SW480 (cell line): ENCODE measurements at regions not wholly inside any gene's neighbourhood (a gene's known extent, or its start where the extent isn't known, plus 50 kb on each side); places are given as distances from the start of the nearest gene placed in this dataset.
"Not testable (repeated sequence)": the region's sequence is repeated elsewhere in the genome, so short reads cannot be mapped to it uniquely, and the experiment has no call there.

Experiments
- DNase-seq: peaks from one replicate; pipeline ENCODE4 v3.0.0-alpha.2; 2016; ENCODE audit warnings: low spot score

DNA sequence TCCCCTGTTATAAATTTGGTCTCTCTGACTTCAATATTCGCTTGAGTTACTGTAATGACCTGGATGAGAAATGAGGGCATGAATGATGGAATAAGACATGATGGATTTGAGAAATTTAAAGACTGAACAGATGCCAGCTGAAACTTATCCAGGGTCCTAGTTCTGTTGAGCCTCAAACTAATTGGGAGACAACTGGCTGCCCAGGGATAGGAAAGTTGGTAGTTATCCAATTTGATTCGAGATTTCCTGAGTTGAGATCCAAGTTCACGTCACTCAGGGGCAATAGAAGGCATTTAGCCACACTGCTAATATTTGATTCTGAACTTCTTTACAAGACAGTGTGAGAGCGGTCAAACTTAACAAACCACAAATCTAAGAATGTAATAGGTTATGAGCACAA, 159.0 kb upstream of the CXCL13 start:
- no peak for DNase-seq

DNA sequence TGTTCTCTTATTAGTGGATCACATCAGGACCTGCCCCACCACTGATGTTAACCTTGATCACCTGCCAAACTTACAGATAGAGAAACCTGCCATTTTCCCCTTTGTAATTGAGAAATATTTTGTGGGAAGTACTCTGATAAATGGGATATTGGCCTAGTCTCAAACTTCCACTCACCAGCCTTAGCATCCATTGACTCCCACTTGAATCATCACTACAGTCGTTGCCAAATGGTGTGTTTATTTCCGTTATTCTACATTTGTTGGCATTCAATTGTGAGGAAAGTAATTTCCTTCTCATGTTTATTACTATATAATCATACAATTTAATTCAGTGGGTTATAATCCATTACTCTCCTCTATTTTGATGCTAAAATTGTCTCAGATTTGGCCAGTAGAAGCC, 156.4 kb upstream of the CXCL13 start:
- no peak for DNase-seq

DNA sequence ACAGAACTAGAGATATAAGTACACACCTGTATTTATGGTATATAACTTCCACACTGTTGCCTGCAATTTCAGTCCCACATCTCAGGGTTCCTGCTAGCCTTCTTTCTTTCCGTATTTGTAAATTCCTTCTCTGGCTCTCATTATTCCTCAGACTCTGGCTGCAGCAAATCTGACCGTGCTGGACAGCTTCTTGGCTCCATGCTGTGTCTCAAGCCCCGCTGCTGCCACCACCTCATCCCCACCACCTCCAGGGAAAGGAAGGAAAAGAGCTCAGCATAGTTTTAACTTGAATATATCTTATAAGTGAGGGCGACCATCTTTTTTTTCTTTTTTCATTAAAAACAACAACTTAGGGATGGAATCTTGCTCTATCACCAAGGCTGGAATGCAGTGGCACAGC, 155.6 kb upstream of the CXCL13 start:
- no peak for DNase-seq

DNA sequence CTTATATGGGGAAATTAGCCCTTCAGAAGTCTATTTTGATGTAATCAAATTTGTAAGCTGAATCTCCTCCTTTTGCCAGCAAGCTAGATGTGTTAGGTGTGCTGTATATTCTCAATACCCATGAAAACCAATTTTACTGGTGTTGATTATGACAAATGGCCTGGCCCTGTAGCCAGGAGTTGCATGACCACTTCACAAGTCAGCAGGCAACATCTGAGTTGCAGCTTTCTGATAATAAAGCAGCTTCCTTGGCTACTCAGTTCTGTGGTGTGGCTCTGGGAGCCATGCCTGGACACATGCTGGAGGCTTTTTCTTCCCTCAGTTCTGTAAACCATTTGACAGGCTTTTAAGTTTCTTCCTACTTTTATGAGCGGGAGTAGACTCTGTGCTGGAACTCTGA, 154.1 kb upstream of the CXCL13 start:
- DNase-seq: no peak

DNA sequence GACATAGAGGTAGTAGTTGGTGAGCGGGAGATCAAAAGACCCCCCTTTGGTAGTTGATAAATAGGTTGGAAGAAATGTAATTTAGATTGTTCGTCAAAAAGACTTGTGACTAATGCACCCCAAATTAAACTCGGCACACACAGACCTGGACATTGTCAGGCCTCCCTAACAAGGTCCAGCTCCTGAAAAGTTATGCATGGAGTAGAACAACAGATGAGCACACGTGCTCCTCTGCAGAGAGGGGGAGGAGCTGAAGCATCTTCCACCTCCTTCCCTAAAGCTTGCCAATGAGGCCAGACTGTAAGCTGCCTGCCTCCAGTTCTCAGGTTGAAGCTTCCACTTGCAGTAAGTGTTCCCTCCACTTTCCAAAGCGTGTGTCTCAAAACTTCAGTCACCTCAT, 153.5 kb upstream of the CXCL13 start:
- DNase-seq: not testable (repeated sequence)

DNA sequence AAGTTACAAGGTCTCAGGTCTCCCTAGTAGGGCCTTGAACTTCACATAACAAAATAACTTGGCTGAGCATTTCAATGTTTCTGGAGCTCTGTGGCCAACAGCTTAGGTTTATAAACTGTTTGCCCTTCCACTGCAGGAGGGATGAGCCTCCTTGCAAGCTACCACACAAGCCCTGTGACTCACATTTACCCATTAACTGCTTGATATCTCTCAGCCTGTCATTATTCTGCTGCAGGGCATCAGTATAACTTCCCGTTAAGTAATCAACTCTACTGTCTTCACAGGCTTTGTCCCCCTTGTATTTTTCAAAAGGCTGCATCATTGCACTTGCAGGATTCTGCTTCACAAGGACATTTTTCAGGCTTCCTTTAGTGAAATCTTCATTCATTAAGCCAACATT, 151.7 kb upstream of the CXCL13 start:
- no peak for DNase-seq

DNA sequence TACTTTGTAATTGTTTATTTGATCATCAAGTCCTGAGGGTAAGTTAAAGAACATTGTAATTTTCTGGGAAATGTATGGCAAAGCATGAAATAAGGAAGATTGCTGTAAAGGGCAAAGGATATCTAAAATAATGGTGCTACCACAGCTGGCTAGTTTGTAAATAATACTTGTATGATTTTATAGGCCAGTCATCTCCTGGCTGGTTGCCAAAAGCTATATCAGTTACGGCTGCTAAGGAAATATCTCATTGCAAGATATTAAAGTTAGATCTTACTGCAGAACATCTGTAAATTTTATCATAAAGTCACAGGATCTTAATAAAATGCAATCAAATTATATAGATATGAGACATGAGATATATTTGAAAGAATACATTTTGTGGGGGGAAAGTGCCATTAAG, 150.8 kb upstream of the CXCL13 start:
- DNase-seq: no peak

DNA sequence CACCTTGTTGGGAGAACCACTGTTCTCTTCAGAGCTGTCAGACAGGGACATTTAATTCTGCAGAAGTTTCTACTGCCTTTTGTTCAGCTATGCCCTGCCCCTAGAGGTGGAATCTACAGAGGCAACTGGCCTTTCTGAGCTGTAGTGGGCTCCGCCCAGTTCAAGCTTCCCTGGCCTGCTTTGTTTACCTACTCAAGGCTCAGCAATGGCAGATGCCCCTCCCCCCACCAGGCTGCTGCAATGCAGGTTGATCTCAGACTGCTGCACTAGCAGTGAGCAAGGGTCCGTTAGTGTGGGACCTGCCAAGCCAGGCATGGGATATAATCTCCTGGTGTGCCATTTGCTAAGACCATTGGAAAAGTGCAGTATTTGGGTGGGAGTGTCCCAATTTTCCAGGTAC, 141.5 kb upstream of the CXCL13 start:
- not testable (repeated sequence) for DNase-seq

DNA sequence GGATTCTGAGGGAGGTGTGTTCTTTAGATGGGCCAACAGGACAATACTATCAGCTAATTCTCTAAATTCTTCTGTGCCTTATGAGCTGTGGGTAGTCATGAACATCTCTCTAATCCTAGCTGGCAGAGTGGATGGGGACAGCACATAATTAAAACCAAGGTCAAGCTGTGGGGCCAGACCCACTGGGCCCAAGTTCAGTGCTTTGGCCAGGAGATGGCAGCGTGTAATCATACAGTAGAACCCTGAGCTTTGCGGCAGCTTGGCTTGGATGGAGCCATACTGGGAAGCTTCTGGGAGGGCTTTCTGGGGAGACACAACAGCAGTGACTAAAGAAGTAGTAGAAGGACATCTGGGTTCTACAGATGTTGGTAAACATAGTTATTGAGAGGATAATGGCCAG, 140.3 kb upstream of the CXCL13 start:
- peak; percentile 14 for DNase-seq

DNA sequence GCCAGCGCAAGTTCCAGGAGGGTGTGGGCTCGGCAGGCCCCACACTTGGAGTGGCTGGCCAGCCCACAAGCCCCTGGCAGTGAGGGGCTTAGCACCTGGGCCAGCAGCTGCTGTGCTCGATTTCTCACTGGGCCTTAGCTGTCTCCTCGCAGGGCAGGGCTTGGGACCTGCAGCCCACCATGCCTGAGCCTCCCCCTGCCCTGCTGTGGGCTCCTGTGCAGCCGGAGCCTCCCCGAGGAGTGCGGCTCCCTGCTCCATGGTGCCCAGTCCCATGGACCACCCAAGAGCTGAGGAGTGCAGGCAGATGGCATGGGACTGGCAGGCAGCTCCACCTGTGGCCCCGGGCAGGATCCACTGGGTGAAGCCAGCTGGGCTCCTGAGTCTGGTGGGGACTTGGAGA, 139.2 kb upstream of the CXCL13 start:
- DNase-seq: no peak

DNA sequence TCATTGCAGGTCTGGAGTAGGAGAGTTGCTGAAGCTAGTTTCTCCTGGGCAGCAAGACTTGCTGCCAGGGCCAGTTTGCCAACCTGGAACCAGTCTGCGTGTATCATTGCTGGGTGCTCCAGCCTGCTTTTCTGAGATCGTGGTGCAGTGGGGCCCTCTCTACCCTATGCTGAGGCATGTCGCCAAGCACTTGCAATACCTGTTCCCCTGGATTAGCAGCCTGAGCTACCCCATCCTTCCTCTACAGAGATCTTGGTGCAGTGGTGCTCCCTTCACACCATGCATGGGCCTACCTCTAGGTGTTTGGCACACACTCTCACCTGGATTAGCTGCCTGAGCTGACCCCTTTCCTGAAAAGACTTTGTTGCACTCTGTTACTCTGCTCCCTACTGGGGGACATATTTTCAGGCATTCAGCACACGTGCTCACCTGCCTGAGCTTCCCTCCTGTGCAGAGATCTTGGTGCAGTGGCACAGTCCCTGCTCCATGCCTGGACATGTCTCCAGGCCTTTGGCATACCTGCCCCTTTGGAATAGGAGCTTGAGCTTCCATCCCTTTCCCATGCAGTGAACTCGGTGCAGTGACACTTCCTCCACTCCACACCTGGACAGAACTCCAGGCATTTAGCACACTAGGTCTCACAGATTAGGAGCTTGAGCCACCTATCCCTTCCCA, 133.7 kb upstream of the CXCL13 start:
- DNase-seq: no peak

DNA sequence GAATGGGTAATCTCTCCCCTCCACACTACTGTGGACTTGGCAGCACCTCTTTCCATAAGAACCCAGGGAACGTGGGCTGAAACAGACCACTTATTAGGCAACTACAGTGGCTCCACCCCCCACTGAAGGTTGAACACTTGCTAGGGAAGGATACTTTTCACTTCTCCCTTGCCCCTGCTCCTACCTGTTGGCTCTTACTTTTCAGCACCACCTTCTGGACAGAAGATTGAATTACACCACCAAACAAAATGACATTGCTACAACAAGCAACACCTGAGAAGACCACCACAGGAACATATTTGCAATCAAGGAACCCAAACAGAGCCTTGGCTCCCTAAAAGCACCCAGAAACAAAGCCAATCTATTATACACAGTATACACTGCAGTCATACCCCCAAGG, 132.1 kb upstream of the CXCL13 start:
- DNase-seq: peak; percentile 14

DNA sequence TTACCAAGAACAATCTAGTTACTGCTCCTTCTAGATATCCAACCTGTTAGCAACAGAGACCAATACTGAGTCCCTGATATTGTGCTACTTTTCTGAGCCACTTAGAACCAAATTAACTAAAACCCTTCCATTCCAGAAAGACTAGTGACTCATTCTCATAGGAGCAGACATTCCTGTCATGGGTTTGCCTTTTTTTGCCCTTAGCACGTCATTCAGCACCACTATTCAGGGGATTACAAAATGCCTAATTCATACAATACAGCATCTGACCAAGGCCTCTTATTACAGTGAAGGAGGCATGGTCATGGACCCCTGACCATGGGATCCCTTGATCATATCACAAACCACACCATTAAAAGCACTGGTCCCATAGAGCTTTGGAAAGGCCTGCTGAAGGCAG, 123.8 kb upstream of the CXCL13 start:
- no peak for DNase-seq

DNA sequence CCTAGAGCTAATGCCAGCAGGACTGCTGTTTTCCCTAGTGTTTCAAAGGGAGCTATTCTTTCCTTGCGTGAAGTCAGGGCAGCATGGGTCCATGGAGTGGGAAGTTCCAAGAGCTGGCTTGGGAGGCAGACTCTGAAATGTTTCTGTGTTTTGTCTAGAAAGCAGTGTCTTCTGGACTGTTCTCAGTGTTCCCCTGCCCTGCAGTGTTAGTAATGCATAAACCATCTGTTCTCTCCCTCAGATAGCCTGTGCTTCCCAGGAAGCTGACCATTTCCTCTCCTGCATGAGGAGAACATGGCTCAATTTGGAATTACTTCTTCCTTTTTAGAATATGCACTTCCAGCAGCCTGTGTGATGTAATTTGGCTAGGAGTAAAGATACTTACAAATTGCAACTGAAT, 116.7 kb upstream of the CXCL13 start:
- DNase-seq: no peak

DNA sequence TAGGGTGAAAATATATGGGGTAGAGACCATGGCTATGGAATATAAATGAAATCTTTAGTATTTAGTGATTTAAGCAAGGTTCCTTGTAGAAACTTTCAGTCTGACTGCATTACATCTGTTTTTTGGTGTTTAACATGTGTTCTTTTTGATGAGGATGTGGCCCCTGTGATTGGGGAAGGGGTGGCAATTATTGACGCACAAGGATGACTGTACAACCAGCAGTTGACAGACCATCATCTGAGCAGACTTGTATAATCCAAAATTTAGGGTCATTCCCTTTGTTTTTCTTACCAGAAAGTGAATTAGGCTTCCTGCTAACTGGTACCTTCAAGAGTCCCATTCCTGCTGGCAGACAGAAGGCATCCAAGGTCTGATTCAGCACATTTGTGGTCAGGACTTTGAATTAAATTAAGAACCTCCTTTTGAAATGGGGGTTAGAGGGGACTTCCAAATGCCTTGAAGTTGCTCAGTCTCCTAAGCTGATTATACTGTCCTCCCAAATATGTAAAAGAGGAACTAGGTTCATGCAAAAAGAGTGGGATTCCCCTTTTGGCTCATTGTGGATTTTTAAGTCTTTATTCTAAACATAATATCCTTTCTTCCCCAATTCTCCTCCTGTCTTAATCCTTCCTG, 112.4 kb upstream of the CXCL13 start:
- DNase-seq: no peak

DNA sequence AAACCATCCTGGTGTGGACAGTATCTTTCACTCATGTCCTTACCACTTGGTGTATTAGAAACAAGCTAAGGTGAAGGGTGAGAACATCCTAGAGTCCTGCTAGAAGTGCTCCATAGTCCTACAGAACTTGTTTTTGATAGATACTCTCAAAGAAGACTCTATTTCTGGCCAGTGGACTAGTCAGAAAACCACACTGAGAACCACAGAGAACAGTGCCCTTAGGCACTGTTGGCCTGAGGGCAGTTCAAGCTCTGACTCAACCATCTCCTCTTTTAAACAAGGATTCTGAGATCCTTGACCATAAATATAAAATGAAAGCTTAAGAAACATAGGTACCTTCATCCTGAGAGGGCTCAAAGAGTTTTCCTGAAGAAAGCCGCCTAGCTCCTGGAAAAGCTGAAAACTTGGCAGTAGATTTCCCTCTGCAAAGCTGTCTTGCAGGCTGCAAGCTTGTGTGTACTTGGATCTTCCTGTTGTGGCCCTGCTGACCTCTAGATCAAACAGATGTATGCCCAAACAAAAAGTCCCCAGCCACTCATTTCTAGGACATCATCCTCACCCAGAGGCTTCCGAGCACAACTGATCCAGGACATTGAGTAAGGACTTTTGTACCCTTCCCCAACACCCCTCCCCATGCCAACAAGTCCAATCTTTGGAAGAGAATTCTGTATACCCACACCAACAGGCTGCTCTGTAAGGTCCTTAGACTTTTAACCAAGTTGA, 111.6 kb upstream of the CXCL13 start:
- no peak for DNase-seq

DNA sequence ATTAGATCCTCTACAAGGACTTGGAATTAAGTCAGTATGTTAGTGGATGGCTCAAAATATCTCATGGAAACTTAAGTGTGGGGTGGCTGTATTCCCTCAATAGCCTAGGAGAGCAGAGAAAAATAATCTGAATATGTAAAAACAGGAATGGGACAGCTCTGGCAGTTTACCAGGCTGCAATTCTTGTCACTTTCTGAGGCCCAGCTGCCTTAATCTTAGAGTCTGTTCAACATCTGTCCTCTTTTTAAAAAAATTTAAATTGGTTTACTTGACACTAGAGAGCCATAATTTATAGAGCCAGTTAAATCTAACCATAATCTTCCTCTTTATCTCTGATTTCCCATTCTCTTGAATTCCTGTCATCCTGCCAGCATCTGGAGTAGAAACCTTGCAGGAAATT, 109.2 kb upstream of the CXCL13 start:
- DNase-seq: no peak

DNA sequence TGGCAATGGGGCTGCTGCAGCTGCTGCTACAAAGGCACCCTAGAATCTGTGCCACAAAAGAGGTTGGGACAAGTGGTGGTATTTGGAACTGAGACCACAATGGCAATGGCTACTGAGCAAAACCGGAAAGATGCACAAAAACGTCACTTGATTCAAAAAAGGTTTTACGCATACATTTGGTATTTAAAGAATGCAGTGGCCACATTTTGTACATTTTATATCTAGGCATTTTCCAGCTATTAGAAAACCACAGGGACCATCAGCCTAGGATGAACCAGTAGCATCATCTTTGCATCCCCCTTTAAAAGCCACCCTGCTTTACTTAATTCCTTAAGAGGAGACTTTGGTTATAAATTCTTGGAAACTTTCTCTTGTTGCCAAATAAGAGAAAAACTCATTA, 104.8 kb upstream of the CXCL13 start:
- peak; percentile 7 for DNase-seq

DNA sequence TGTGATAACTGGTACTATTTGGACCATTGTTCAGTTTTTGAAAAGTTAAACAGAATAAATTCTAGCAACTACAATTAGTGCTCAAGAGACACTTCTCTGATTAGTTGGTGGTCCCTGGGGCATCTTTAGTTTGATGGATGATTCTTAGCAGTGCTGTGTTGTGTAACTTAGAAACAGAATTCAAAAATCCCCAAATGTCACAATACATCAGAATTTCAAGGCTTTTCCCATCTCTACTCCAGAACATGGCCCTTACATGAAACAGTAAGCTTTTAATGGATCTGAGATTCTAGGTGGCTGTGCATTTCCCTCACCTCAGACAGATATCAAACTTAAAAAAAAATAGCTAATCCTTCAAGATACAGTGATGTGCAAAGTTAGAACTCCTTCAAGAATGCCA, 104.4 kb upstream of the CXCL13 start:
- no peak for DNase-seq

DNA sequence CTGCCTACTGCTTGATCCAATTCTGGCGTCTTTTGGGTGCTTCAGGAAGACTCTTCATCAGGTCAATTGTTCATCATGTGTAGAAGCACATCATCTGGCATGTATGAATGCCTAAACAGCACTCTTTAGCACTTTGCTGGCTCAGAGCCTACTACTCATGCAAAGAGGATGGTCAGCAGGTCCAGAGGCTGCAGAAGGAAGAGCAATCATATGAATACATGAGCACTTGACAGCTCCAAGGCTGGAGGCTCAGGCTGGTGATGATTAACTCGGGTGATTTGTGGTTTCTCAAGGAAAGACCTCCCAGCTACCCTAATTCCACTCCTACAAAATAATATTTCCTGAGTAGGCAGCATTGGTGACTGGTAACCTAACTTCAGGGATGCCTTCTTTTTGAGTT, 103.8 kb upstream of the CXCL13 start:
- DNase-seq: no peak

DNA sequence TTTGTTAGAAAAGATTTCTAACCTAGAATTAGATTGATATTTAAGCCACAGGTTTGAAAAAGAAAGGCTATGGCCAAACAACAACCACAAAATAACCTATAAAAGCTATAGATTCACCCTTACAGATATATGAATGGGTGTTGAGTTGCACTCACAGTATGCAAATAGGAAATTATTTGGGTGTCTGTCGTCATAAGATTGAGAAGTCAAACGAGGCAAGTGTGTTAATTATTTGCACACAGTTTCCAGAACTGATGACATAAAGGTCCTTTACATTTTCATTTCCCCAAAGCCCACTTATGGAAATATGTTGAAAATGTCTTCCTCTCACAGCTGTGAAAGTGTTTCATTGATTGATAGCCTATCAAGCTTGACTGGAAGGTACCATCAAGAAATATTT, 101.2 kb upstream of the CXCL13 start:
- no peak for DNase-seq

DNA sequence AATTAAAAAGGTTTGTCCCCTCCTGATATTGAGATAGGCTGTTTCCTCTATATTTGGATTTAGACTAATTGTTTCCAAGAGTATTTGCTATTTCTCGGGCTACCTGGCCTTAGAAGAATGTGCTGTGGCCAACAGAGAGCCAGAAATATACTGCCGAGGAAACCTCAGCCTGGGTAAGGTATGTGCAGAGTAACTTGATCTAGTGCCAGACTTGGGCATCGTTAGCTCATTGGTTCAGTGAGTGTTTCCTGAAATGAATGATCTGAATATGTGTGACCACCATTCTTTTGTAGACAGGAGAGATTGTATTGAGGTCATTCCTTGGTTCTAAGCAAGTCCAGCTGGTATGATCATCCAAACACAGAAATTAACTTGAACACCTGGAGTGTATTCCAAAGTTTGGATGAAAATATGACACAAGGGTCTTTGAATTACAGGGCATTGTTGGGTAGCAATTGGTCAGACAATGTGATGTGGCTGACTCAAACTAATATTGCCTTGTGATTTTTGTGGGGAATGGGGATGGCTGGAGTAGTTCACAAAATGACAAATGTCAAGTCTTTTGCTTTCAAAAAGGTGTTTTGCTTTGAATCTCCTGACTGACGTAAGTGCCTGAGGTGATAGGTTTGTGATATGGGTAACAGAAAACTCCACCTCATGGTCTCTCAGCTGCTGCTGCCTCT, 100.2 kb upstream of the CXCL13 start:
- DNase-seq: no peak

DNA sequence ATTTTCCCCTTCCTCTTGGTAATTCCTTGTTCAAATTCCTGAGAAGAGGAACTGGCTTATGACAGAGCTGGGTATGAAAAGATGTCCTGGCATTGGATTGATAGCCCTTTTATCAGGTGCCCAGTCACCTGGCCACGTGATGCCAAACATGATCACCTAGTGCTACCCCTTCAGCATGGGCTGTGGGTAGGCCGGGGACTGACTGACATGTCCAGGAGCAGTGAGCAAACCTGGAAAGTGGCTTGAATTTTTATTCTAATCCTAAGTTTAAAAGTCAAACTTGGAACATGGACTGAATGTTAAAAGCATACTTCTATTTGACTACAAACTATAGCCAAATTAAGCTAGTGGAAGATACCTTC, 99.7 kb upstream of the CXCL13 start:
- no peak for DNase-seq
